ENCODE measurements at regions not wholly inside any gene's neighbourhood (a gene's known extent, or its start where the extent isn't known, plus 50 kb on each side); places are given as distances from the start of the nearest gene placed in this dataset.

GRCh38 chr7:89887489-89887888 is 266.8 kb upstream of the STEAP1 start:
- Mint-ChIP-seq H3K4me1 (no peaks in the 10 kb centered on the region), H3K4me3 (no peak overlapping the region), H3K9me3 (peaks cover 0 to 12% (median 0%) of the 10 kb centered on the region in 11 donors), H3K27ac (no peak overlapping the region), H3K36me3 (no peaks in the 10 kb centered on the region), H3K27me3 (no peaks in the 10 kb centered on the region)
- no peak overlapping the region for H3K27ac ChIP-seq (ENCODE audit: low read depth, low read length)
- no peaks in the 10 kb centered on the region for H3K27me3 ChIP-seq (ENCODE audit: control insufficient read depth in 2 of 2, insufficient read depth in 2 of 2, low read length in 2 of 2)
- ChIA-PET POLR2A (no interaction called here), CTCF (no interaction called here)
- no peak for DNase-seq
- no peaks in the 10 kb centered on the region for H3K9me3 ChIP-seq (ENCODE audit: control insufficient read depth in 2 of 3, low read length in 3 of 3)
- ATAC-seq, result no peak
- no peaks in the 10 kb centered on the region for H3K36me3 ChIP-seq (ENCODE audit: control insufficient read depth in 2 of 3, insufficient read depth in 3 of 3, low read length in 3 of 3)
- no peak overlapping the region for H3K4me3 ChIP-seq (ENCODE audit: low read length)
- no peaks in the 10 kb centered on the region for H3K4me1 ChIP-seq (ENCODE audit: control insufficient read depth in 2 of 2, insufficient read depth in 2 of 2, low read length in 2 of 2)
- intact Hi-C loops (cut with micrococcal nuclease), result no loop called here

- H3K4me1 Mint-ChIP-seq, result no peaks in the 10 kb centered on the region
- no peaks in the 10 kb centered on the region for H3K36me3 Mint-ChIP-seq
- ATAC-seq (no peak), DNase-seq (no peak)
- H3K9me3 Mint-ChIP-seq, result peaks cover 0 to 6% (median 0%) of the 10 kb centered on the region in 11 donors
- ChIA-PET CTCF (no interaction called here), POLR2A (no interaction called here)
- H3K9me3 ChIP-seq (ENCODE audit: control insufficient read depth in 2 of 3, low read length in 3 of 3), result no peaks in the 10 kb centered on the region
- intact Hi-C loops (cut with micrococcal nuclease), result no loop called here
- no peaks in the 10 kb centered on the region for H3K27me3 ChIP-seq (ENCODE audit: control insufficient read depth in 2 of 2, insufficient read depth in 2 of 2, low read length in 2 of 2)
- H3K27ac Mint-ChIP-seq, result no peak overlapping the region
- no peaks in the 10 kb centered on the region for H3K4me1 ChIP-seq (ENCODE audit: control insufficient read depth in 2 of 2, insufficient read depth in 2 of 2, low read length in 2 of 2)
- H3K4me3 ChIP-seq (ENCODE audit: low read length), result no peak overlapping the region
- H3K36me3 ChIP-seq (ENCODE audit: control insufficient read depth in 2 of 3, insufficient read depth in 3 of 3, low read length in 3 of 3), result no peaks in the 10 kb centered on the region
- H3K27me3 Mint-ChIP-seq, result no peaks in the 10 kb centered on the region
- H3K27ac ChIP-seq (ENCODE audit: low read depth, low read length), result no peak overlapping the region
- H3K4me3 Mint-ChIP-seq, result no peak overlapping the region
Measured at GRCh38 chr7:89908736-89909135, 245.5 kb upstream of the STEAP1 start.

GRCh38 chr7:89914711-89915110 is 239.6 kb upstream of the STEAP1 start:
- Mint-ChIP-seq H3K4me3 (no peak overlapping the region), H3K9me3 (peaks cover 0 to 6% (median 0%) of the 10 kb centered on the region in 11 donors), H3K36me3 (no peaks in the 10 kb centered on the region), H3K27me3 (peaks cover 0 to 5% (median 0%) of the 10 kb centered on the region in 5 donors), H3K27ac (no peak overlapping the region), H3K4me1 (no peaks in the 10 kb centered on the region)
- no peaks in the 10 kb centered on the region for H3K4me1 ChIP-seq (ENCODE audit: control insufficient read depth in 2 of 2, insufficient read depth in 2 of 2, low read length in 2 of 2)
- ATAC-seq (no peak), DNase-seq (no peak)
- H3K4me3 ChIP-seq (ENCODE audit: low read length), result no peak overlapping the region
- CTCF ChIA-PET, result no interaction called here
- no peak overlapping the region for H3K27ac ChIP-seq (ENCODE audit: low read depth, low read length)
- no peaks in the 10 kb centered on the region for H3K27me3 ChIP-seq (ENCODE audit: control insufficient read depth in 2 of 2, insufficient read depth in 2 of 2, low read length in 2 of 2)
- H3K9me3 ChIP-seq (ENCODE audit: control insufficient read depth in 2 of 3, low read length in 3 of 3), result no peaks in the 10 kb centered on the region
- intact Hi-C loops (cut with micrococcal nuclease), result loop anchor here in 1 of 2 donors (5.0 kb wide), 1 partner anchor 1787 kb away; no protein-coding TSS in a partner anchor
- no peaks in the 10 kb centered on the region for H3K36me3 ChIP-seq (ENCODE audit: control insufficient read depth in 2 of 3, insufficient read depth in 3 of 3, low read length in 3 of 3)
- POLR2A ChIA-PET, result no interaction called here

- H3K4me1 ChIP-seq (ENCODE audit: control insufficient read depth in 2 of 2, insufficient read depth in 2 of 2, low read length in 2 of 2), result no peaks in the 10 kb centered on the region
- CTCF ChIA-PET, result no interaction called here
- H3K4me3 ChIP-seq (ENCODE audit: low read length), result no peak overlapping the region
- no peak overlapping the region for H3K27ac Mint-ChIP-seq
- H3K36me3 Mint-ChIP-seq, result no peaks in the 10 kb centered on the region
- peaks cover 0 to 8% (median 0%) of the 10 kb centered on the region in 11 donors for H3K9me3 Mint-ChIP-seq
- no peaks in the 10 kb centered on the region for H3K27me3 ChIP-seq (ENCODE audit: control insufficient read depth in 2 of 2, insufficient read depth in 2 of 2, low read length in 2 of 2)
- no peaks in the 10 kb centered on the region for H3K4me1 Mint-ChIP-seq
- ATAC-seq, result no peak
- no peak overlapping the region for H3K4me3 Mint-ChIP-seq
- H3K36me3 ChIP-seq (ENCODE audit: control insufficient read depth in 2 of 3, insufficient read depth in 3 of 3, low read length in 3 of 3), result no peaks in the 10 kb centered on the region
- no peak overlapping the region for H3K27ac ChIP-seq (ENCODE audit: low read depth, low read length)
- H3K9me3 ChIP-seq (ENCODE audit: control insufficient read depth in 2 of 3, low read length in 3 of 3), result no peaks in the 10 kb centered on the region
- POLR2A ChIA-PET, result no interaction called here
- DNase-seq, result no peak
- H3K27me3 Mint-ChIP-seq, result no peaks in the 10 kb centered on the region
- intact Hi-C loops (cut with micrococcal nuclease), result no loop called here
Measured at GRCh38 chr7:89926194-89926593, 228.1 kb upstream of the STEAP1 start.

GRCh38 chr7:89926701-89927100 is 227.6 kb upstream of the STEAP1 start:
- CTCF ChIA-PET, result no interaction called here
- Mint-ChIP-seq H3K27me3 (no peaks in the 10 kb centered on the region), H3K36me3 (no peaks in the 10 kb centered on the region), H3K27ac (no peak overlapping the region), H3K9me3 (peaks cover 0 to 8% (median 0%) of the 10 kb centered on the region in 11 donors), H3K4me3 (no peak overlapping the region), H3K4me1 (no peaks in the 10 kb centered on the region)
- no peak overlapping the region for H3K4me3 ChIP-seq (ENCODE audit: low read length)
- H3K9me3 ChIP-seq (ENCODE audit: control insufficient read depth in 2 of 3, low read length in 3 of 3), result no peaks in the 10 kb centered on the region
- H3K27me3 ChIP-seq (ENCODE audit: control insufficient read depth in 2 of 2, insufficient read depth in 2 of 2, low read length in 2 of 2), result no peaks in the 10 kb centered on the region
- no peaks in the 10 kb centered on the region for H3K36me3 ChIP-seq (ENCODE audit: control insufficient read depth in 2 of 3, insufficient read depth in 3 of 3, low read length in 3 of 3)
- no peak overlapping the region for H3K27ac ChIP-seq (ENCODE audit: low read depth, low read length)
- DNase-seq (no peak), ATAC-seq (no peak)
- H3K4me1 ChIP-seq (ENCODE audit: control insufficient read depth in 2 of 2, insufficient read depth in 2 of 2, low read length in 2 of 2), result no peaks in the 10 kb centered on the region
- intact Hi-C loops (cut with micrococcal nuclease), result no loop called here
- POLR2A ChIA-PET, result no interaction called here

GRCh38 chr7:89927762-89928161 is 226.5 kb upstream of the STEAP1 start:
- Histone ChIP-seq H3K9me3 (ENCODE audit: control insufficient read depth in 2 of 3, low read length in 3 of 3) (no peaks in the 10 kb centered on the region), H3K27me3 (ENCODE audit: control insufficient read depth in 2 of 2, insufficient read depth in 2 of 2, low read length in 2 of 2) (no peaks in the 10 kb centered on the region), H3K27ac (ENCODE audit: low read depth, low read length) (no peak overlapping the region), H3K4me1 (ENCODE audit: control insufficient read depth in 2 of 2, insufficient read depth in 2 of 2, low read length in 2 of 2) (no peaks in the 10 kb centered on the region), H3K4me3 (ENCODE audit: low read length) (no peak overlapping the region), H3K36me3 (ENCODE audit: control insufficient read depth in 2 of 3, insufficient read depth in 3 of 3, low read length in 3 of 3) (no peaks in the 10 kb centered on the region)
- POLR2A ChIA-PET, result no interaction called here
- ATAC-seq, result no peak
- no peak for DNase-seq
- Mint-ChIP-seq H3K36me3 (no peaks in the 10 kb centered on the region), H3K27ac (no peak overlapping the region), H3K4me3 (no peak overlapping the region), H3K4me1 (no peaks in the 10 kb centered on the region), H3K27me3 (no peaks in the 10 kb centered on the region), H3K9me3 (peaks cover 0 to 8% (median 0%) of the 10 kb centered on the region in 11 donors)
- CTCF ChIA-PET, result no interaction called here
- intact Hi-C loops (cut with micrococcal nuclease), result no loop called here

- POLR2A ChIA-PET, result no interaction called here
- Histone ChIP-seq H3K4me3 (ENCODE audit: low read length) (no peak overlapping the region), H3K36me3 (ENCODE audit: control insufficient read depth in 2 of 3, insufficient read depth in 3 of 3, low read length in 3 of 3) (no peaks in the 10 kb centered on the region), H3K4me1 (ENCODE audit: control insufficient read depth in 2 of 2, insufficient read depth in 2 of 2, low read length in 2 of 2) (no peaks in the 10 kb centered on the region), H3K27me3 (ENCODE audit: control insufficient read depth in 2 of 2, insufficient read depth in 2 of 2, low read length in 2 of 2) (no peaks in the 10 kb centered on the region), H3K9me3 (ENCODE audit: control insufficient read depth in 2 of 3, low read length in 3 of 3) (no peaks in the 10 kb centered on the region), H3K27ac (ENCODE audit: low read depth, low read length) (no peak overlapping the region)
- Mint-ChIP-seq H3K4me1 (no peaks in the 10 kb centered on the region), H3K4me3 (no peak overlapping the region), H3K27me3 (no peaks in the 10 kb centered on the region), H3K9me3 (peaks cover 0 to 6% (median 0%) of the 10 kb centered on the region in 11 donors), H3K36me3 (no peaks in the 10 kb centered on the region), H3K27ac (no peak overlapping the region)
- no peak for DNase-seq
- intact Hi-C loops (cut with micrococcal nuclease), result no loop called here
- no peak for ATAC-seq
- CTCF ChIA-PET, result no interaction called here
Measured at GRCh38 chr7:89928451-89928850, 225.8 kb upstream of the STEAP1 start.
